Islet of Langerhans (tissue), 1 donor: ENCODE measurements at regions not wholly inside any gene's neighbourhood (a gene's known extent, or its start where the extent isn't known, plus 50 kb on each side); places are given as distances from the start of the nearest gene placed in this dataset.

Experiments
- FAIRE-seq: peaks from one replicate; lab custom pipeline; 2011; peaks lifted over from hg19 to GRCh38; lab: Jason Lieb, UNC

DNA sequence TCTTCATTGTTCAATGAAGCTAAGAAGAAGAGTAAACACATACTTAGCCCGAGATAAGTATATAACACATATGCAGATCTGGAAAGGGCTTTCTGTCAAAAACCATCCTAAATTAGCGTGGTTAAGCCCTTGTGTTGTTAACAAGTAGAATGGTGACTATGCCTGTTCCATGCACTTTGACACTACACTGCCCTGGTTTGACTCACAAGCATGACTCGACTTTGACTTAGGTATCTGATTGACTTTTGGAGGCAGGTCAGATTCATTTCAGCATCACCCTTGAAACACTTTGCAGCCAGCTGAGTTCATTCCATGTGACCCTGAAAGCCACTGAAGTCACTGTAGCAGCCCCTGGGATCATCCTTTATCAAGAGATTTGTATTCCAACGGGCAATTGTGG is 239.8 kb downstream of the TBX18 start:
- no peak for FAIRE-seq

DNA sequence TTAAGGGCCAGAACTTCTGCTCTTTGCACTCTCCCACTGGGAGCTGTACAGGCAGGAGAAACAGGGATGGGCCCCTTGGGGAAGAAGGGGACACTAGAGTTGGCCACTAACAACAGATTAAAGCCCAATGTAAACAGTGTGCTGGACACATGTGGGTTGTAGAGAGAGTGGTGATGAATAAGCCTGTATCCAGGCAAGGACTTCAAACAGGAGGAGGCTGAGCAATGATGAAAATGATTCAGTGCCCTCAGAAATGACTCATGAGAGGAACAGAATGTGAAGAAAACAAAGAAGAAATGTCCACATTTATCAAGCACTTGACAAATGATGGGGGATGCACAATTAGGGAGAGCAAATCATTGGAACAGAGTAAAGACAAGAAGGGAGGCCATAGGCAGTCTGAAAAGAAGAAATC is 242.3 kb downstream of the TBX18 start:
- FAIRE-seq = no peak

DNA sequence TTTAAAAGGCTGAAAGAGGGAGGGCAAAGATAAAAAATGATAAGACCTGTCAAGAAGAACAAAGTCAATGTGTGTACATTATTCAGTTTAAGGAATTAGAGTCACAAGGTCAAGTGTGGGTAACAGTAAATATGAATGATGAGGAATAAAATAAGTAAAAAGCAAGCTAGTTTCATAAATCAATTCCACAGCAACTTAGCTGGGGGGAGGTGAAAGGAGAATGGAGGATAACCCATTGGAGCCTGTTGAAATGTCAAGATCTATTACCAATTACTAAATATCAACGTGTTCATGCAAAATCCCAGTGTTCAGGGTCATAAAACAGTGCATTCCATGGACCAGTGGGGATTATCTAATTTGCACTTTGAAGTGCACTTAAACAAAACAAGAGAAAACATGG is 242.9 kb downstream of the TBX18 start:
- FAIRE-seq = no peak

DNA sequence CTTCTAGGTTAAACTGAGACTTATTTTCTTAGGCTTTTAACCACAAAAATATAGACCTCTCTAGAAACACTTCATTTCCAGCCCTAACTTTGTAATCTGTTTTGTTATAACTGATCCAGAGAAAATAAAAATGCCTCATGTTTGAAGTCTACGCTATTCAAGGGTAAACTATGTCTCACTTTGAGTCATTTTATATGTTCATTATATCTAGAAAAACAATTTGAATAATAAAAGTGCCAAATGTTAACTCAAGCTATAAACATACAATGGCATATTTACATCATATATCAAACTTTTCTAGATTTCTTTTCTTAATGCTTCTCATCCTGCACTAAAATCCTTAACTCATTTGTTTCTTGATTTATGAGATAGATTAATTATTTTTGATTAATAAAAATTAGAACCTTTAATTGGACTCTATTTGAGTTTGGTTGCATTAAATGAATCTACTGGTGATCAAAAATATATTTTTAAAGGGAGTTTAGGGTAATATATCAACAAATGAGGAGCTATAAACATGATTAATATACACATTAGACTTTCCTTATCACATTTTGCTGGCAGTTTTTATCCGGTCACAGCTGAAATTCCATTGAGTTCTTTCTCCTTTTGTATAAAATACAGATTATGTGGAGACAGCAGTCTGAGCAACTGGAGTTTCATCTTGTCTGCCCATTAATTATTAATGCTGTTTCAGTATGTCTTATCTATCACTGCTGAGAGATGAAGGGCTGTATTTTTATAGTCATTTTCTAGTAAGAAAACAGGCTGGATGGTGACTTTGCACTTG is 246.5 kb downstream of the TBX18 start:
- no peak for FAIRE-seq

DNA sequence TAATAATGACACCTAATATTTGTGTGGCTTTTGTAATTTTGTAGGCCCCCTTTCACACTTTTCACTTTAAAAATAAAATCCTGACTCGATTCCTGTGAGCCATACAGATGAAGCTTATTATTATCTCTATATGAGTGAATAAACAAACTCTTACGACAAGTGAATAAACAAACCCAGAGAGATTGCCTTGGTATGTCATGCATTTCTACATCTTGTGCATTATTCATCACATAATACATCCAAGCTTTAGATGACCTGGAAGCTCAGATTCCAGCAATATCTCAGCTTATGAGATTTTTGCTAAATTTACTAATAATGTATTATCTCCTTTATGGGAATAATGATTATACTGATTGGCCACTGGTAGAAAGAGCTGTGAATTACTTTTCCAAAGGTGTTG is 248.2 kb downstream of the TBX18 start:
- no peak for FAIRE-seq

DNA sequence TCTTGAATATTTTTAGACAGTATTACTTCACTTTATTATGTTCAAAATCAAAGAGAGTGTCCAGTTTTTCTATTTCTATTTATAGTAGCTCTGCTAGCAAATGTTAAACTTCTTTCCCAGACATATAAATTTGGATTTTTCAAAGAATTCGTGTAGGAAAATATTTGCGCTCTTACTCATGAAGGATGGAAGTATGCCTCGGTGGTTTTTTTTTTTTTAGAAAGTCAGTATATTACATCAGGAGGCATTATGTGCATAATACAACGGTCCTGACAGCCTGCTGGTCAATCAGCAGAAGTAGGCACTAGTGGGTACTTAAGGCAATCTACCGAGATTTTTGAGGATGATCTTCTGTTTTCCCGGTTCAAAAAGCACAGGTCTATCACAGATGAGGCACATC is 249.3 kb downstream of the TBX18 start:
- FAIRE-seq = no peak

DNA sequence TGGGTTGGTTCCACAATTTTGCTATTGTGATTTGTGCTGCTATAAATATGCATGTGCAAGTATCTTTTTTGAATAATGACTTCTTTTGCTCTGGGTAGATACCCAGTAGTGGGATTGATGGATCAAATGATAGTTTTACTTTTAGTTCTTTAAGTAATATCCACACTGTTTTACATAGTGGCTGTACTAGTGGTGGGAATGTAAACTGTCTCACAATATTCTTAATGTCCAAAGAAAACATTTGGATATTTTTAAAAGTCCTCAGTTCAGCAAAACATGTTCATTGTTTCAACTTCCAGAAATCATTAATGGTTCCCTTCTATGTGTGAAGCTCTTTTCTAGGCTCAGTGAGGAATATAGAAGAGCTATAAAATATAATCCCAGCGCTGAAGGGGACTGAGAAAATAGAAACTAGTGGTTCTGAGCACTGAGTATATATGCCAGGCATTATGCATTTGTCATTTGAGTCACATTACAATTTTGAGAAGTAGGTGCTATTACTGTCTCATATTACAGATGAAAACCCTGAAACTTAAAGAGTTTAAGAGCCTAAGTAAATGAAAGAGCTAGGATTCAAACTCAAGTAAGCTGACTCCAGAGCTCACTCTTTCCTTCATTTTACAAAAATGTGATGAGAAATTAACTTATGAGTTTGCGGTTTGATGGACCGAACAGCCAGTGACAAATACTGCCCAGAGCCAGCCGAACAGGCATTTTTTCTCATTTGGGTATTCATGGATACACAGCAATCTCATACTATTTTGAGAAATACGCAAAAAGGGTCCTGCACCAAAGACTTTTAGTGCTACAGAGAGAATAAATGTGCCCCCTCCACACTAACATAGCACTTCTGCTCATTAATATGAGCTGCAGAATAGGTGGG is 250.1 kb downstream of the TBX18 start:
- no peak for FAIRE-seq

DNA sequence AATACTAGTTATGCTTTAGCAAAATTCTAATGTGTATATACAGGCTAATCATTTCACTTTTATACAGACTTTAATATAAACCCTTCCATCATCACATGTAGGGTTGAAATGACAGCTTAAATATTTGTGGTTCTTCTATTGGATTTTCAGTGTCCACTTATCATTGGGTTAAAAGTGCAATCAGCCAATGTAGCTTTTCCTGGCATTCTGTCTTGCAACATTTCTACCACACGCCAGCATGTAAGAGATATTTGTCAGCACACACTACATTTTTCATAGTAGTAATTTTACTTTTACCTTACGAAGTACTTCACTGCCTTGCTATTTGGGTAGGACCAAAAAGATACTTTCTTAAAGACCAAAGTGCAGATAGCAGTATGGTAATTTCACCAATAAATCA is 252.0 kb downstream of the TBX18 start:
- no peak for FAIRE-seq

DNA sequence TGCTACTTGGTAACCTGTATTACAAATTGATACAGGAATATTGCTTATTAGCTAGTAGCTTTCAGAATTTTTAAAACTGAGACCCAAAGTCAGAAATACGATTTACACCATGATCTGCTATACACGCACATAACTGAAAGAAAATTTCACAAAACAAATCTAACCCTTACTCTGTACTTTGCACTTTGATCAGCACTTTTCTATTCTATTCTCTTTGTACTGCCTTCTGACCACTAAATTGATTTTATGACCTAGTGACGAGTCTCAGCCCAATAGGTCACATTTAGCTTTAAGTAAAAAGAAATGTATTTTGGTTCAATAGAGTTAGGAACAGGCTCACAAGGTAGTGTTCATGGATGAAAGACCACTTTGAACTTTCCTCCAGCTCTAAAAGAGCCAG is 252.5 kb downstream of the TBX18 start:
- FAIRE-seq = no peak

DNA sequence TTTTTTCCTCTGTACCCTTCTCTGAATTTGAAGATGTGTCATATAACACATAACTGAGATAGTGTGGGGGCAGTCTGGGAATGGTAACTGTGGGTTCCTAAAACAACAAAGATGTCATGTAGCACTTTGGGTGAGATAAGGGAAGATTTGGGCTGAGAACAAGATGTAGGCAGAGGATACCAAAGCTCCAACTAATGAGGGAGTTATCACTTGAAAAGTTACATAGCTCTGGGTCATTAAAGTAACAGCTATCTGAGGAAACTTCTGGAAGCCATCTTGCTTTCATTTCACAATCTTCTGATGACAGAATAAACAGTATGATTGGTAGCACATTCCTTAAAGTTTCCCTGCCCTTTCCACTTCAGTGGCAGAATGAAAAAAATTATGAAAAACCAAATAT is 255.4 kb downstream of the TBX18 start:
- no peak for FAIRE-seq

DNA sequence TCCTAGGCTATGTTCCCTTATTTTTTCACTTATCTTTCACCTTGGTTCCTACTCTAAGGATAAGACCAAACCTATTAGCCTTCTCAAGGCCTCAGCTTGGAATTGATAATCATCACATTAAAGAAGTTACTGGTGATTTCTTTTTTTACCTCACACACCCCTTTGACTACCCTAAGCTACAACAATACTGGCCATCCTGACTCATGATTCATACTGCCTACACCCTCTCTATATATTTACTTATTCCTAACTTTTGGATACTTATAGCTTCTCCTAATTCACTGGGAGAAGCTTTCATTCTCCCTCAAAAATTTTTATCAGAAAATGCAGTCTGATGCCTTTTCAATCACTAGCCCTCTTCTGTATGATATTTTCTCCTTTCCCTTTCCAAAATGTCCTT is 256.1 kb downstream of the TBX18 start:
- FAIRE-seq = no peak

DNA sequence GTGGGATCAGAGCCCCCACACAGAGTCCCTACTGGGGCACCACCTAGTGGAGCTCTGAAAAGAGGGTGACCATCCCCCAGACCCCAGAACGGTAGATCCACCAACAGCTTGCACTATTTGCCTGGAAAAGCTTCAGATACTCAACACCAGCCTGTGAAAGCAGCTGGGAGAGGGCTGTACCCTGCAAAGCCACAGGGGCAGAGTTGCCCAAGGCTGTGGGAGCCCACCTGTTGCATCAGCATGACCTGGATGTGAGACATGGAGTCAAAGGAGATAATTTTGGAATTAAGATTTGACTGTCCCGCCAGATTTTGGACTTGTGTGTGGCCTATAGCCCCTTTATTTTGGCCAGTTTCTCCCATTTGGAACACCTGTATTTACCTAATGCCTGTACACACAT is 260.4 kb downstream of the TBX18 start:
- FAIRE-seq = no peak

DNA sequence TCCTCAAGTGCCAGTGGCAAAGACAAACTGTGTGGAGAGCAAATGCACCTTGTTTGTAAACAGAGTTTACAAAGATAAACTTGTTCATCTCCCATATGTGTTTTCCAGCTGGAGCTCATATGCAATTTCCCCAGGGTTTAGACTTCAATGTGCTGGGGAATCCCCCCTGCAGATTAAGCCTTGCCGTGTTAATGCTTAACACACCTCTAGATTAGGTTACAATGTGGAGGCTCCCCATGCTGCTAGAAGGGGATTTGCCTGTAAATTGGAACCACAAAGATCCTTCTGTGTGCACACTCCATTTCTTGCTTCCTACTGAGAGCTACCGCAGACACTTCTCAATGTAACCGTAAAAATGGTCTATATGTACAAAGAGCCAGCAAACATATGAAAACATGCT is 263.1 kb downstream of the TBX18 start:
- no peak for FAIRE-seq

DNA sequence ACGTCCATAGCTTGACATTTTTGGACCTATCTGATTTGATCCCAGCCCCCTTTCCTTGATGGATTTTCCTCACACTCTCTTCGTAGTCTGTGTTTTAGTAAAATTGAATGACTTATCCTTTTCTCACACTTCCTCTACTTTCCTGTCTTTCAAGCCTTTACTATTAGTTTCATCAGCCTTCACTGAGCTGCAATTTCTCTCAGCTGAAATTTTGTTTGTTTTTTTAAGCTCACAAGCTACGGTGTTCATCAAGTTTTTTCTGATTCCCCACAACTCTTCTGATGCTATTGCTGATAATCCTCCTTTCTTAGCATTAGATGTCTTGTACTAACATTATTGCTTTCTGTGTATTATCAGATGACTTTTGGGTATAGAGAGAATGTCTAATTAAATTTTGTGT is 263.7 kb downstream of the TBX18 start:
- FAIRE-seq = no peak

DNA sequence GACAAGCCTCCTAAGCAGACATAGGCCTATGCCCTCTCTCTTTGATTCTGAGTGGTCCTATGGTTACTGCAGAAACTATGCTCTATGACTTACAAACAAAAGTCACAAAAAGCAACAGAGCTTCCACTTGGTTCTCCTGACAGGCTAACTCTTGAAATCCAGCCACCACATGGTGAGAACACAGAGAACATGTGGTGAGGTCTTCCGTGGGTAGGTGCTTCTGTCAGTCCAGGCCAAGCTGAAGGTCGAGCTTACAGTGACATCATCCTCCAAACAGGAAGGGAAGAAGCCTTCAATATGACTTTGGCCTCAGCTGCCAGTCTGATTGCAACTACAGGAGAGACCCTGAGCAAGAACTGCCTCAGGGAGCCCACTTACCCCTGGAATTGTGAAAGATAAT is 265.5 kb downstream of the TBX18 start:
- FAIRE-seq = no peak

DNA sequence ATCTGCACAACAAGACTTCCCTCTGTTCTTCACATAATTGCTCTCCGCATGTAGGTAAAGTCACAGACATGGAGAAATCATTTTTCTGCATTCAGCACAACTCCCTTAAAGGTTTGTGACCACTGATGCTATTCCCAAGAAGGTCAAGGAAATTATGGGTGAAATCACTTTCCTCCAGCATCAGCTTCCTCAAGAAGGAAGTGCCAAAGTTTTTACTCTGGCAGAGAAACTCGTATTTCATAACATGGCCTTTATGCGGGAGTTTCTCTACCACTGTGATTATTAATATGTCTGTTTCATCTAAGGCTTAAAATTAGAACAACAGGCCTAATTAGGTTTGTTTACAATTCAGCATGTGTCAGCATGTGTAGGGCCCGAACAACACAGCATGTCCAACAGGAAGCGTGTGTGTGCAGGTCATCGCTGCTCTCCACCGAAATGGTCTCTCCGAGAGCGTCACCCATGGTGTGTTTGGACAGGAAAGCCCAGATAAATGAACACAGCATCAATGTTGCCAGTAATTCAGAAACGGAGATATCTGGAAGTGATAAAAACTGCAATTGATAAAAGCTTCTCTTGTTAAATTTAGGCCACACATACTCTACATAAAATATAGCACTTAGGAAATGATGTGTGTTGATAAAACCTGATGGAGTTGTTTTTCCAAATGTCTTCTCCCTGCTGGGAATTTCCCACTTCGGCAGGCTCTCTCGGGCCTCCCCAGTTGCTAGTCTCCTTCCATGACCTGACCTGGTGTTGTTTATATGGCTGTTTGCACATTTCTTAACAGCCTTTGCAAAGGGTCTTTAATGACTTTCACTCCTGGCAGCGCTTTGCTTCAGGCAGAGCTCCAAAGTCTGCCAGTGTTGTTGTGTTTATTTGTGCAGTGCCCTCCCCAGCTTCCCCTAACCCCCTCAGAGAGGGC is 265.1 kb upstream of the CEP162 start:
- no peak for FAIRE-seq

DNA sequence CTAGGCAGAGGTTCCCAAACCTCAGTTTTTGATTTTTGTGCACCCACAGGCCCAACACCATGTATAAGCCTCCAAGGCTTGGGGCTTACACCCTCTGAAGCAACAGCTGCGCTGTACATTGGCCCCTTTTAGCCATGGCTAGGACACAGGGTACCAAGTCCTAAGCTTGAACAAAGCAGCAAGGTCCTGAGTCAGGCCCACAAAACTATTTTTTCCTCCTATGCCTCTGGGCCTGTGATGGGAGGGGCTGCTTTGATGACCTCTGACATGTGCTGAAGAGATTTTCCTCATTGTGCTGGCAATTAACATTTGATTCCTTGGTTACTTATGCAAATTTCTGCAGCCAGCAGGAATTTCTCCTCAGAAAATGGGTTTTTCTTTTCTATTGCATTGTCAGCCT is 262.2 kb upstream of the CEP162 start:
- FAIRE-seq = no peak

DNA sequence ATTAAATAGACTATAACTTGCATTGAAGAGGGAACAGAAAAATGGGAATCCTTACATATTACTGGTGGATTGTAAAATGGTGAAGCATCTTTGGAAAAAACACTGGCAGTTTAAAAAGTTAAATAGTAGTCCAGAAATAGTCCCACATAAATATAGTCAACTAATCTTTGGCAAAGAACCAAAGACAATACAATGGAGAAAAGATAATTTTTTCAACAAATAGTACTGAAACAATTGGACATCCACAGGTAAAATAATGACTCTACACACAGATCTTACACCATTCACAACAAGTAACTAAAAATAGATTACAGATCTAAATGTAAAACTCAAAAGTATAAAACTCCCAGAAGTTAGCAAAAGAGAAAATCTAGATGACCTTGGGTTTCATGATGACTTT is 259.1 kb upstream of the CEP162 start:
- FAIRE-seq = no peak

DNA sequence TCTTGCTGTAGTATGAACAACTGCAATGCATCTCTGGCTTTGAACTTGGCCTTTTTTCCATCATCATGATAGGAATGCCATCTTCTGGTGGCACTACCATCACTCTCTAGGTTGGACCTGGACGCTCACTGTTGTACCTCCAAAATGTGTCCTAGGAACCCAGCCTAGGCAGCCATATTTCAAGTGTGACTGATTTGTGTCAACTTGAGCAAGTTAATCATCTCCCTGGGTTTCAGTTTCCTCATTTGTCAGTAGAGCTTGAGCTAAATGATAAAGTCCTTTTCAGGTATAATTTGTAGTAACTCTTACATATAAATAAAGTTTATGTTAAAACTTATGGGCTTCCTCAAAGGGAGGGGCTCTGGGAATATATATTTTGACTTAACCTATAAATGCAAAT is 241.7 kb upstream of the CEP162 start:
- FAIRE-seq = no peak

DNA sequence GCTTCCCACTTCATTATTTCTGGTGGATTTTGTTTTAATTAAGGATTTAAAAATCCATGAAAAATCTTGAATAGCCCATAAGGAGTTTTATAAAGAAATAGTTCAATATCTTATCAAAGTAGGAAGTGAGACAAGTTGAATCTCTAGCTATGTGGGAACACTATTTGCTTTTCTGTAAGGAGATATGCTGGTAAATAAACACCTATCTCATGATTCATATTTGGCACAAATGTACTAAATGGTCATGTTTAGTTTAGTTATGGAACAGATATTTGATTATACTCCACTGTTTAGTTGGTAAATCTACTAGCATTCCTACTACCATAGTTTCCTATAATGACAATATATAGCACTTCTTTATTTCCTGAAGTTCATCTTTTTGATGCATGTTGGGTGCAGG is 239.9 kb upstream of the CEP162 start:
- FAIRE-seq = no peak

DNA sequence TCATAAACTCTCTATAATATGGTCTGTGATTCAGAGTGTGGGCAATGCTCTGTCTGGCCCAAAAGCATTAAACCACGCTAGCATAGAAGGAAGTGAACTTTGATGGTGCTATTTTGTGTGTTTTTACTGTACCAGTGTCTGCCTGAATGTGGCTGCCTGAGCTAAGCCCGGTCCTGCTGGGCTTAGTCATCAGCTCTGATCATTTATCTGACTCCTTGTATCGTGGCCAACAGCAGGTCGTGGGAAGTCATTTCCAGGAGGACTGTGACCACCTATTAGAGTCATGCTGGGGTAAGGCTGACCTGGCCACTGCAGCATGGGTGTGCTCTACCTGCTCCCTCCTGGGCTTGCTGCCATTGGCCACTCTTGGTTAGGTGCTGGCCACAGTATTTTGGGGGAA is 239.1 kb upstream of the CEP162 start:
- no peak for FAIRE-seq

DNA sequence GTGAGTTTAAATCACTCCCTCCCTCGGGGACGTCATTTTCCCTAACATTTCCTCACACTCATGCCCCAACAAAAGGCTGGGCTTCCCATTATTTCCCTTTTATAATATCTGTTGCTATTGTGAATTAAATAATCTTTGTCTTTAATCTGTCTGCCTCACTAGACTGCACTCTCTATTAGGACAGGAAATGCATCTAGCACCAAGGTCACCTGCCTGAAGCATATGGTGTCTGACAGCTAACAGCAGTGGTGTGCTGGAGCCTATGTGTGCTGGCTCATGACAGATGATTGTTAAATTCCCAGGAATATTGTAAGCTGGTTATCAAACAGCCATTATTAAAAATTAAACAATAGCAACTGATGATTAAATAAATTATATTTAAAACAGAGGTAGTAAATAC is 237.0 kb upstream of the CEP162 start:
- FAIRE-seq = no peak

DNA sequence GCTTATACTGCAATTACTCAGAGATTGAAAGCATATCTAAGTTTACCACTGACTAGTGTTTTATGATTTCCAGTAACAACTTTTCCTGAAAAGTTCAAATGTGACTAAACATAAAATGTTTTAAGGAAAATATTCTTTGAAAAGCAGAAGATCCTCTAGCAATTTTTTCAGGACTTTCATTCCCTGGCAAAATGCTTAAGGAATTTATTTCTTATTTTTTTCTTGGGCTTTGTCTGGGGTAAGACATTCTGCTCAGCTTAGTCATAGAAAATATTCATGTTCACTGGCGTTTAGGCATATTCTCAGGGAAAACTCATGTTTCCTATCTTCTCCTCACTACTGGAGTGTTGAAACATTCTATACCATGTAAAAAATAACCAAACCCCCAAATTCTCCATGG is 235.3 kb upstream of the CEP162 start:
- FAIRE-seq = no peak
